Caki2 (cell line): ENCODE measurements at regions not wholly inside any gene's neighbourhood (a gene's known extent, or its start where the extent isn't known, plus 50 kb on each side); places are given as distances from the start of the nearest gene placed in this dataset.
"Not testable (repeated sequence)": the region's sequence is repeated elsewhere in the genome, so short reads cannot be mapped to it uniquely, and the experiment has no call there.

Experiments
- DNase-seq: peaks from one replicate; pipeline ENCODE4 v3.0.0-alpha.2; 2015; ENCODE audit warnings: low read depth
- in situ Hi-C: cut with HindIII; loops from 2 replicates; pipeline ENCODE4 v1.10.0; 2016; ENCODE audit warnings: low sequenced_read_pairs, low pct_unique_long_range_greater_than_20kb, mixed read lengths

DNA sequence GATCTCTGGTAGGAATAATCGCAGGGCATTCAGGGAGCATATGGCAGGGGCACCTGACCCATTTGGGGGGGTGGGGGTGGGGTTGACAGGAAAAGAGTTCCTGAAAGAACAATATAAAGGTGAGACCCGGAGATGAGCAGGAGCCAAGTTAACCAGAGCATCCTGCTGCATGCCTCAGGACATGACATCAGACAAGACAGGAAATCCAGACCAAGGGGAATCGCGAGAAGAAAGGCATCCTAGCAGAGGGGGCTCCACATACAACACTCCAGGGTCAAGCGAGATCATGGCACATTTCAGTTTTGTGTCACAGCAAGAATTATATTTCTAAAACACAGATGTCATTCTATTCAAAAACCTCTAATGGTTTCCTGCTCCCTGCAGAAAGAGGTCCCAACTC is 393.1 kb downstream of the COG6 start:
- in situ Hi-C loops = no loop called here
- DNase-seq = no peak

DNA sequence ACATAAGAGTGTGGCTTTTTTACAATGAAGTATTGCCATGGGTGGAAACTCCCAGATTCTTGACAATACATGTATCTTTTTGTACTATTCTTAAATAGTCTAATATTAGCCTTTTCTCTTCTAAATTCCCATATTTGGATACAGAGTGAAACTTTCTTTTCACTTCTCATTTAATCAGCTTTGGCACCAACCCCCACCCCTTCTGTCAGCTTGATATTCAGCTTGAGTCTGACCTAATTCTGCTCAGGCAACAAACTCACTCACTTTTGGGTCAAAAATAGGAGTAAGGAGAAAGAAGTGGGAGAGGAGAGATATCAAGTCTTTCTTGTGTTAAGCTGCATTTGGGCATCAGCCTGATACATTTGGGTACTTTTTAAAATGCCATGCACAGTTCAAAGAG is 397.5 kb downstream of the COG6 start:
- in situ Hi-C loops = no loop called here
- no peak for DNase-seq

DNA sequence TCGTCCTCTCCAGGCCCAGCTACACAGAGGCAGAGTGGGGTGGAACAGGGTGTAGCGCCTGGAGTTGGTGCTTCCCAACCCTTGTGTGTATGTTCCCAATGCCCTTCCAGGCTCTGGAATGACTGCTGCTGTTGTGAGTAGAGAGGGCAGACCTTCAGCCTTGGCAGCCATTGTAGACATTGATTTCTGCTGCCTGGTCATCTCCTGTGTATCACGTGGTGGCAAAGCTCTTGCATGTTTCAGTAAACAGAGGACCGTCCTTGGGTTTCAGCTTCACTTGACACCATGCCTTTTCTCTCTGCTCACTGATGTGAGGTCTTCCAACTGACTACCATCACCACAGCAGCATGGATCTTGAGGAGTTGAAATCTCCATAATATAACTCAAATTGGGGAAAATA is 397.9 kb downstream of the COG6 start:
- in situ Hi-C loops = no loop called here

DNA sequence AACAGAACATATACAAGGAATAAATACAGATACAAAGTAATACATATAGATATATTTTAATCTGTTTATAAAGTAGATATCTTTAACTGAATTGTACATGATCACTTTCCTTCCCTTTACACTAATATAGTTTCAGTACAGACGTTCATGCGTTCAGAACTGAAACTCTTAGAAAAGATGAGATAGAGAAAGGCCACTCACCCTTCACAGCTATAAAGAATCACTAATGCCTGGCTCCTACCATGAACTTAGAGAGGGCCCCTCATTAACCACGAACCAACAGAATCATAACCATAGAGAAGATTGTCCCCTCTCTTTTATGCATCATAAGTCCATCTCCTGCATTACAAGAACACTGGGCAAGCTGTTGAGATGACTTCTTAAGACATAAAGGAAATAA is 399.0 kb downstream of the COG6 start:
- DNase-seq, in situ Hi-C loops: not testable (repeated sequence)

More for the DNA sequence above, 397.9 kb downstream of the COG6 start:
- DNase-seq = no peak

DNA sequence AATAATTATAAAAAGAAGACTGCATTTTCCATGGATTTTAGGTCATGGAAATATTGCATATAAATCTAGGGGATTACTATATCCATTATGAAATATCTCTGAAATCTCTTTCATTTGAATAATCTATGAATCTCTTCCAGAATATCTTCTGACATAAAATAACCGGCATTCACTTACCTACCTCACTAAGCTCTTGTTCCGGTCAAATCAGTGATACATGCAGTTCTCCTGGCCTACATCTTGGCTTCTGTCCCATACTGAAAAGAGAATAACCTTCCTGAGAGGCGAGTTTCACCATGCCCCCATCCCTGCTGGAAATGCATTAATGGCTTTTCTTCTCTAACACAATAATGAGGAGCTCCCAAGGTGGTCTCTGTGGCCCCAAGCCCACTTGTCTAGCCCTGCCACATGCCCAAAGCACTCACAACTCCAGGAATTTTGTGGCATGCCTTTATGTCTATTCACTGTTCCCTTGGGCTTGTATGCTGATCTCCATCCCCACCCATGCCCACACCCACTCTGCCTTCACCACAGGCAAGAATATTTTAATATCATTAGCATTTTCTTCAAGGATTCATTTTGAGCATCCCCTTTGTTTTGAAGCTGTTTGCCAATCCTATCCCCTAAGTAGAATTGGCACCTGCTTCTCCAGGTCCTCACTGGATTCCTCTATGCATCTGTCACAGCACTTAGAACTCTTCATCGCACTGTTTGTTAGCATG is 401.6 kb downstream of the COG6 start:
- no peak for DNase-seq
- in situ Hi-C loops = no loop called here

DNA sequence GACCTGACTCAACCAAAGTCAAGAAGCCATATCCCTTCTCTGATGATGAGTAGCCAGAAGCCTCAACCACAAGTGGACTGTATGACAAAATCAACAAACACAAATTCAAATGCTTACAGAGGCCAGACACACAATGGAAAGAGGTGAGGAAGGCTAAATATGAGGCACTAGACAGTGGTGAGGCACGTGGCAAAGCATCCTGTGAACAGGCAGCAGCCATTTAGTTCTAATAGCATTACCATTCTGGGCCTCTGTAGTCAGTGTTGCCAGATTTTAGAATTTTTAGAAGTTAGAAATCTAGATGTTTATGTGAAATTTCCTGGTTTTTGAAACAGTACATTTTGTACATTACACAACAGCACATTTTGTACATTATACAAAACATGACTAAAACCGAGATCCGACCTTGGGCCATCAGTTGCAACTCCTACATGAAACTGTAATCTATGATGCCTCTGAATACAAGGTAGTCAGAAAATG is 403.3 kb downstream of the COG6 start:
- in situ Hi-C loops = no loop called here
- no peak for DNase-seq

DNA sequence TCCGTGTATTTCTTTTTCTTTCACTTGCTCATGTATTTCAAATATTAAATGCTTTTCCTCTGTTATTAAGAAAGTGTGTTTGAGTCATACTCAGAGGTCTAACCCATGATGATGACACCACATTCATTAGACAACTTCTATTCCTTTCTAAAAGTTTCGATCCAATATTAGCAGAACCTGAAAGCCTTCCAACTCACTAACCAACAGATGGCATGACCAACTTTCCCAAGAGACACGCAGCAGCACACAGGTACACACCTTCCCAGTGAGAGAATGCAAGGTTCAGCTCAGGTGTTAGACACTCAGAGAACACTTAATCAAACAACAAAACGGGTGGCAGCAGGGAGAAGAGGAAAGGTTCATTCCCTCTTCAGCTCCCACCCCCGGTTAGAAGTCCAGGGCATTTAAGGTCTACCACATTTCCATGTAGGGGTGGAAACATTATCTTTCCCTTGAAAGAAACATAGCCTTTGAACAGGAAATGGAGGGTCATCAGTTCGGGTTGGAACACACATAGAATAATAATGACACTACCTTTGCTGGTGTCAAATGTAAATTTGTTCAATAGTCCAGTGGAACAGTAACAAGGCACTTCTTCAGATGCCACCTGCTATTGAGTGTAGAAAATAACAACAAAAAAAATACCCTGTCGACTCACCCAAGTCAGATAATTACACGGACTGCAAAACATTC is 404.2 kb downstream of the COG6 start:
- in situ Hi-C loops = no loop called here
- DNase-seq = no peak

DNA sequence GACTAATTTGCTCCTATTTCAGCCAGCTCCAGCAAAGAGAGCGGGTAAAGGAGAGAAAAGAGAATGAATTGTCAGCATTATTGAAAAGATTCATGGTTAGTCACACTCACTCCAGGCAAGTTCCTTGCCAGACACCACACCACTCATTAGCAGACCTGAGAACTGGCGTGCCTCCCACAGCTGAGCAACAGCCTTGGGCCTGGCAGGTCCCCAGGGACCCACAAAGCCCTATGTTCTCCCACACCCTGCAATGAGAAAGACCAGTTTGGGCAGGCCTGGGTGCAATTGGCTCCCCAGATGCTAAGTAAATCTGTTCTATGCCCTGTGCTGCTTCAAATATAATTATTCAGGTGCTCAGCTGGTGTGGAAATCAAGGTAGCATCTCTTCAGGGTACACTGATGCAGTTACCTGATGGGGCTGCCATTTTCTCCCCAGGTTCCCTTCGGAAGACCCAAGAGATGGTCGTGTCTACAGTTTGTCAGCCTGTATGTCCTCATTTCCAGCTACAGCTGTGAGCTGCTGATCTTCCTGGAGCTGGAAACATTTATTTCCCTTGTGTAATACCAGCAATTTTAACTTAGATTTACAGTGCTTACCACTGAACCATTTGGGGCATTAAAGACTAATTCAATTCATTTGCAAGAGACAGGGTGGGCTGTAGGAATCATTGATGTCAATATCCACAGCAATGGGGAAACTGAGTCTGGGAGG is 405.0 kb downstream of the COG6 start:
- DNase-seq = no peak
- in situ Hi-C loops = no loop called here

DNA sequence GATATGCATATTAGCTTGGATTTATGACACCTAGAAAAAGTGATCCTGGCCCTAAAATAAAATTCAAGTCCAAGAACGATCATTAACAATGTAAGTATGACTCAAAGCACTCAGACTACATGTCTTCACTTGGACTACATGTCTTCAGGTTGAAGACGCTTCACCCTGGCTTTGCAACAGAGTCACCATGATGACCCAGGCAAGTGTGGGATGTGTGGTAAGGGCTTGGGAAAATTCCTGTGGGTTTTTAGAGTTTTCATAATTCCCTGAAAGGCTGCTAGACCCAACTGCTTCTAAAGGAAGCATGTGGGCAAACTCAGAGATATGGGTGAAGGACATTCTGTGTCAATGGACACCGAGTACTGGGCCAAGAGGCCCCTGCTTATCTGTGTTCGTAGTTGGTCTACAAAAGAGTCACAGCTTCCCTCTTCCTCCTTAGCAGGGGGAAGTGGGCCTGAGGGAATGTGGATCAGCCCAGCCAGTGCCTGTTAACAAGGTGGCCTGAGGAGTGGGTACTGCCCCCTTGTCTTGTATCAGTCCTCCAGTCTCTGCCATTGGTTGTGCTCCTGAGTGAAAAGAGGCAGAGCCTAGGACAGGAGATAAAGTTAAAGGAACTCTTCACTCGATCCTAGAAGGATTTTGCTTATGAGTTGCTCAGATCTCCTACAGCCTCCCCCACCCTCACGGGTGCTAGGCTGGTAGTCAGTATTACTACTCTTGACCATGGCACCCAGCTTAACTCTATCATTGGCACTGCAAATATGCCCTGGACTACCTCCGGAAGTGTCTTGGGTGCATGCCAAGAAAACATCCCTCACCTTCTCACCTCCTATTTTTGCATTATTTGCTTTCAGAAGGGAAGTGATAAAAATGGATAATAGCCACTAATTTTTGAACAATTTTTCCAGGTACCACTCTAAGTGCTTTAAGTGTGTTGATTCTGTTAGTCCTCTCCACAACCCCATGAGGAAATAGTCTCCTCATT is 406.3 kb downstream of the COG6 start:
- DNase-seq = no peak
- in situ Hi-C loops = no loop called here

DNA sequence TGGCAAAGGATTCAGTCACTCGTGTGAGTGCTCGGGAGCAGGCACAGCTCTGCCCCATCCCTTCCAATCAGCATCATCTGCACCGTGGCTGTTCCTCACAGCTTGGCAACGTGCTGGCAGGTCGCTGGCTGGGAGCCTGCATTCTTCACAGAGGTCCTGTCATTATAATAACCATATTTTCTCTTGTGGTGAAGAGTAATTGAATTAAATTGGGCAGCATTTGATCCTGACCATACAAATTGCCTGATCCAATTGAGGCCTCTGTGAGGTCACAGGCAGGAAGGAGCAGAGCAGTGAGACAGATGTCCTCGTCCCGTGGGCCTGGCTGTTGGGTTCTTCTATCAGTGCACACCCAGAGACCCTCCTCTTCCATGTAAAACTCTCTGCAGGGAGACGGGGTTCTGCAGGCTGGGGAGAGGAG is 407.8 kb downstream of the COG6 start:
- DNase-seq = no peak
- in situ Hi-C loops = no loop called here

DNA sequence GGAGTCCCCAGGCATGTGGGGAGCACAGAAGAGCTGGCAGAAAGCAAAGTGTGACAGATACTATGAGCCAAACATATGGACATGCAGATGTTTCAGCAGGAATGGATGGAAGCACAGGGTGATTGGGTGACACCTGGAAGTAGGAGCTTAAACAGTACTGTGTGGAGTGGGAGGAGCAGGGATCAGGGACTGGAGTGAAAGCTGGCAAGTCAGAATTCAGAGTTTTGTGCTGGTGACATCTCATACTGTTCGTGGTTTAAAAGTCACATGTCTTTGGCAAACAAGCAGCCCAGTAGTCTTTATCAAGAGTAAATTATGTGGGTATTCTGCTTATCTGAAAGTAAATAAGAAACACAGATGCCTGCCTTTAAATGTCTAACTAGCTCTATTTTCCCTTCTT is 408.2 kb downstream of the COG6 start:
- peak; percentile 3 for DNase-seq
- in situ Hi-C loops = no loop called here

DNA sequence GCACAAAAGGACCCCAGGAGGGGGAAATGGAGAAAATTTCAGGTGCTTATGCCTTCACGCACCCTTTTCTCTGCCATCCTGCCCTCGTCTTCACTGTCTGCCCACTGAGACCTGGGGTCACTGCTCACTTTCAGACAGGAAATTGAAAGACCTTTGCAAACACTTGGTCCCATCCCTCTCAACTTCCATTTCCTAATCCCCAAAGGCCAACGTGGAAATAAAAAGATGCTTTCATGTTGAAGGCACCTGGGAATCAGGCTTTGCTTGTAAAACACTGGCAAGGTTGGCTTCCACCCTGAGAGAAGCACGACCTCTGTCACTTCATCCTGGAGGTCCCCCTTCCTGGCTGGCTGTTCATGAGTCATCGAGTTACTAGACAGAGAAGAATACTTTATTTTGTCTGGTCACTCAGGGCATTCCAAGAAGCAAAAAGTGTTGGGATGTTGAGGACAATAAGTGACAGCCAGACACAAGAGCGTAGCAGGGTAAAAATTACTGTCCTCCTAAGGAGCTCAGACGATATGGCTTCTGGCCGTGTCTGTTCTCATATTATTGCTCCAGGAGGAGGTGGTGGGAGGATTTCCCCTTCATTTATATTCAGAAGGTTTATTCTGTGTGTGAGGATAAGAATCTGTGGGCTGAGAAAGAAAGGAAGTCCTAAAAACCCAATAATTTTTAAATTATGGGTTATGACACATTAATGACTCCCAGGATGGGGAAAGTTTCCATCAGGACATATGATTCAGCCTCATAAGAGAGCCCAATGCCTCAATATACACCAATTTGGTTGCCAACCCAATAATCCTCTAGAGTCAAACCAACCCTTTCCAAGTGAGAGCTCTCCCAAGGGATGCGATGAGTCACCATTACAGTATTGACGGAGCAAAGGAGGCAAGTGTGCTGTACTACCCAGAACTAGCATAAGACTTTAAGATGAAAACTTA is 409.0 kb downstream of the COG6 start:
- DNase-seq = peak; percentile 32

DNA sequence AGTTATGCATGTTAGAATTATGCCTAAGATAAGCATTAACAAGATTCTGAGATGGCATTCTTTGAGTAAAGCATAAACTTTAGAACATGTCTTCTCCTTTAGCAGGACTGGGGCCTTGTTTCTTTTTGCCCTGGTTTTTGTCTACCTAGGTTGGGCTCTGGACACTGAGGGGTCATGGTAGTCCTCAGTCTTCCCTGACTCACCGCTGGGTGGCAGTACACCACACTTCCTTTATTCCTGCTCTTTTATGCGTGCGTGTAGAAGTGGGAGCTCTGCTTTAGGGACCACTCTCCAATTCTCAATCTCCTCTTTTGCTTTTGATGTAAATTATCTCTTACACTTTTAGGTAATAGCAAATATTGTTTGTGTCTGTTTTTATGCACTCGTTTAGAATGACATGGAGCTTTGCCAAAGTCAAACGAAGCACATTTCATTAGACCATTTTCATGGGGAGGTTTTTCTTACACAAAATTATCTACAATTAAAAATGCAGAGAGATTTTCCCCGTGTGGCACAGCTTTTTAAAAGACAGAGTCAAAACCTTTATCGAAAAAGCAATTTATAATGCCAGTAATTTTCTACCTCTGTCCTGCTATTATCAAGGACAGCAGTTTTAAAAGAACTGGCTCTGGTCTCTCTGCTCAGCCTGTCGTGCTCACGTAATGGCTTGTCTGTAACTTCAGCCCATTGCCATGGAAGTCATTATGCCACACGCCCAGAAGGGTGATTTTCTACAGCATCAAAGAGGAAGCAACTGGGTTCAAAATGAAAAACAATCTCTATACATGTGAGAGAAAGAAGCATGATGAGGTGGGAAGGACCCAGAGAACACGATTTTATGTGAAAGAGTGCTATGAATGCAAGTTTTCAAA is 413.9 kb downstream of the COG6 start:
- in situ Hi-C loops = no loop called here
- peak; percentile 25 for DNase-seq

More for the DNA sequence above, 409.0 kb downstream of the COG6 start:
- in situ Hi-C loops = no loop called here

DNA sequence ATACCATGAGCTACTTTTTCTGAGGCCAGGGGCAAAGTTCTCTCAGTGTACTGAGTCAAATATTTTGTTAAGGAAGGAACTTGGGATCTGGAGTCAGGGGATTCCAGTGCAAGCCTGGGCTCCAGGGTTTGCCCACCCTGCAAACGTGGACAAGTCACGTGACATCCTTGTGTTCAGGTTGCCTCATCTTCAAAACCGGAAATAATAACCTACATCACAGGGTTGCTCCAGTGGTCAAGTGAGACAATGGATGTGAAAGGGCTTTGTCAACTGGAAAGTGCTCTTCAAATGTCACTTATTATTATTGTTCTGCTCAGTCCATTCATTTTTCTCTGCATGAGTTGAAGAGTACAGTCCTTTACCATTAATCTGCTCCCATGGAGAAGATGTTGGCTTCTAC is 414.9 kb downstream of the COG6 start:
- in situ Hi-C loops = no loop called here
- no peak for DNase-seq

DNA sequence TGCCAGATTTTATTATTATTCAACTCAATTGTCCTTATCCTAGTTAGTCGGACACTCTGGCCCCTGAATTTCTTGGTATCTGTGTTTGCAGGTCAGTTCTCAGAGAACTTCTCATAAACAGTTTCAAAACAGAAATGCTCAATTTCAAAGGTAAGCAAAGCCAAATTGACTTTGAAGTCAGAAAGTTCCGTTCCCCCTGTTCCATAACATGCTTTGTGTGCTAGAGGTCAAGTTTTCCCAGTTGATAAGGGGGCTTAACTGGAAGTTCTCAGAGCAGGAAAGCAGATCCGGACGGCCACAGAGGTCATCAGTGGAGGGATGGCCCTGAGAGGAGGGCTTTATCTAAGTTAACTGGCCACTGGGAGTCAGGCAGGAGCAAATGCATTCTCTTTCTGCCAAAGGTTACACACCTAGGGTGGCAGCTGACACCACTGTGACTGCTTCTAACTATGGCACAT is 417.2 kb downstream of the COG6 start:
- in situ Hi-C loops = no loop called here
- DNase-seq = no peak

DNA sequence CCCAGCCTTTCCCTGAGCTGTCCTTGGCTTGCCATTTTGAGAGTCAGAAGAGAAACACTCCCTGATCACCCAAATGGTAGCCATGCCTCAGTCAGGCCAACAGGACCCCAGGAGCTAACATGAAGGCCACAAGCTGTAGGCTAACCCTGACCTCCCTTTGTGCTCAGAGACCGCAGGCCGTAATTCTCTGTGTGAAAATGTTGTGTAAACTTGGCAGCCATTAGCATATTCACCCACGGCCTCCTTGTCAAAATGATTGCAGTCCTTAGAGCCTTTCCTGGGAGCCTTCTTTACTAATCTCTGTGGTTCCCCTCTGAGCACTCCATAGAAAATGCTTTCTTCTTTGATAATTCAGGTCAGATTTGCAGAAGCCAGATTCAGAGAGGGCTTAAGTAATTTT is 418.9 kb downstream of the COG6 start:
- in situ Hi-C loops = no loop called here

More for the DNA sequence above, 418.9 kb downstream of the COG6 start:
- DNase-seq = no peak
